Renal cortical epithelial cell (primary cell): ENCODE measurements at regions not wholly inside any gene's neighbourhood (a gene's known extent, or its start where the extent isn't known, plus 50 kb on each side); places are given as distances from the start of the nearest gene placed in this dataset.
"Not testable (repeated sequence)": the region's sequence is repeated elsewhere in the genome, so short reads cannot be mapped to it uniquely, and the experiment has no call there.

Source experiments
- DNase-seq: peaks from one replicate; pipeline ENCODE4 v3.0.0-alpha.2; 2011; ENCODE audit warnings: low read depth

DNA sequence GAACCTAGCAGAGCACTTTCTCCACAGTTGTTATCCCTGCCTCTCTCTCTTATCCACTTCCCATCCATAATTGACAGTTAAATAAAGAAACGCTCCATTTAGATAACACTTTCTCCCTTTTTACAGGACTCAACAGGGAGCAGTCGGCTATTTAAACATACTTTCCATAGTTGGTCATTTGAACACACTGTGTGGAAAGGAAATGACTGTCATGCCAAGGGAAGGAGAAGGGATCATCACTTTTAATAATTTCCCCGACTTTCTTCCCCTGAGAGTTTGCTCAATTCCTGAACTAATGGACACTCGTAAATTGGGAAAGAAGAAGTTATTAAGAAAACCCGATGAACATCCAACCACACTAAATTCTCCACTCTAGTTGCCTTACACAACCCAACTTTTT is 400.8 kb upstream of the PTGER4 start:
- DNase-seq: no peak

DNA sequence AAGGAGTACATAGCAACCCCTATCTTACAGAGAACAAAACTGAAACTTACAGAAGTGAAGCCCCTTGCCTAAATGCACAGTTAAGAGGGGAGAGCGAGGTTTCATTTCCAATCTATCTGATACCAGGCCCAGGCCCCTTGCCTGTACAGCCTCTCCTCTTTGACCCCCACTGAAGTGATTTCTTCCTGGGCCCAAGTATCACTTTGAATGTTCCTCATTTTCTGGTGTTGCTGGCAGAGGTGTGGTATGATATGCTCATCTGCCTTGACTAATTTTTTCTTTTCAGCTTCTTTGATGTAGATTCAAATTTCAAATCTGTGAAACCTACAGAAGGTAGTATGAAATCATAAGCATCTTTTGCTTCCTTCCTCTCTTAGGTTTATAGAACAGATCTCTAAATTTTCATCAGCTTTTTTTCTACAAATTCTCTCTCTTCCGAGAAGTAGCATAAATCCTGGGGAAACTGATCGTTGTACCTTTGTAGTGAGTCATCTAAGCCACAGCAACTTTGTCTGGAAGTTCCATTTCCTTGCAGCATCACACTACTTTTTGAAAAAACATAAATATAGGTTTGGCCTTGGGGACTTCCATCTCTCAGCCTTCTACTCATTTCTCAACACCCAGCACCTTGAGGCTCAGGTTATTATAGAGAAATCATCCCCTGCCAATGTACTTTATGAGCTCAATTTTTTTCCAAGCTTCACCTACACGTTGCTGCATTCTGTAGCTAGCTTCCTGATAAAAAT is 402.4 kb upstream of the PTGER4 start:
- no peak for DNase-seq

DNA sequence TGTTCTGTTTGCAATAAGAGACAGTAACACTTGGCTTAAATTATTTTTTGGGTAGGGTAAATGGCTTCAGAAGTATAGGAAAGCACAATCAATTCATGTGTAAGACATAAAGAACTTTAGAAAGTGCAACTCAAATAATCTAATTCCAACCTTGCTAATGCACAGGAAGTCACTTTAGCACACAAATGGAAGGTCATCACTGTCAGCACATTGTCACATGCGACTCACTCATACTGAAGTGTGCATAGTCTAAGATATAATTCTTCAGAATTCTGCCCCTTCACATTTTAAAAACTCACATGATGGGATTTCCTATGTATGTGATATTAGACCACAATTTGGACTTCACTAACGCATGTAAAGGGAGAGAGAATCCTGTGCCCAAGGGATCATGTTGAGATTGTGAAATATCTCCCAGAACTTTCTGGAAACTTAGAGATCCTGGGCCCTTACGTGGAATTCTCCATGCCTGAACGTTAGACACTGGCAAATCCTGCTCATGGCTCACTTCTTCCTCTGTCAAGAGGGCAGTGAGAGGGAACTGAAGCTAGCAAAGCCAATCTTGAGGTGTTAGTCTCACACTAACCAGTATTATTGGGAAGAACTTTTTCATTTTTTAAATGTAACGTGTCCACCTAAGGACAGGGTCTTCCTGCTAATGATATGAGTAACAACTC is 403.2 kb upstream of the PTGER4 start:
- DNase-seq: no peak

DNA sequence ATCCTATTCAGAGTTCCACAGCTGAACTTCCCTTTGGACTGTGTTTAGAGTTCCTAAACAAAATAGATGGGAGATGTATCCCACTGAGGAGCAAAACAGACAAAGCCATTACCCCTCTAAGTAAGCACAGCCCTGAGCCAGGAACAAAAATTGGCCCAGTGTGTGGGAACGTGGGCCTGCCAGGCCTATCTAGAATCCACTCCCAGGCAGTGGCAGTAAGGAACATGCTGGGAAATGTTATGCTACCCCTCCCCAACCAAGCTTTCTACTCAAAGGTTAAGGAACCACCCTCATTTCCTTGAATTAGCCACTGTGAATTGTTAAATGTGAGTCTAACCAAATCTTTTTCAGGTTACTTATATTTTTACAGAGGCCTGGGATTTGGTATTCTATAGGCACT is 405.1 kb upstream of the PTGER4 start:
- no peak for DNase-seq

DNA sequence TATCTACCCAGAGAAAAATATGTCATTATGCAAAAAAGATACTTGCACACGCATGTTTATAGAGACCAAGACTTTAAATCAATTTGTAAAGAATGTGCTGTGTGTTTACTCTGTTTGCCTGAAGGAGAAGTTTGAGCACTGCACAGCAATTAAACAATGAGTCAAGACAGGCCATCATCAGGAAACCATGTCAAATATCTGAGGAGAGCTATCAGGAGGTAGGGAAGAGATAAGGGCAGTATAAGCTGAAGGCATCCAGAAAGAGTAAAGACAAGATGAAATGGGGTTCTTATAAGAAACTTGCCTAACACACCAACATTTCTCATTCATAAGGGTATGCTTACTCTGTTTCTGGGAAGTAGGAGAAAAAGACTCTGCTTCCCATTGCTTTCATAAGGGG is 405.8 kb upstream of the PTGER4 start:
- DNase-seq: no peak

DNA sequence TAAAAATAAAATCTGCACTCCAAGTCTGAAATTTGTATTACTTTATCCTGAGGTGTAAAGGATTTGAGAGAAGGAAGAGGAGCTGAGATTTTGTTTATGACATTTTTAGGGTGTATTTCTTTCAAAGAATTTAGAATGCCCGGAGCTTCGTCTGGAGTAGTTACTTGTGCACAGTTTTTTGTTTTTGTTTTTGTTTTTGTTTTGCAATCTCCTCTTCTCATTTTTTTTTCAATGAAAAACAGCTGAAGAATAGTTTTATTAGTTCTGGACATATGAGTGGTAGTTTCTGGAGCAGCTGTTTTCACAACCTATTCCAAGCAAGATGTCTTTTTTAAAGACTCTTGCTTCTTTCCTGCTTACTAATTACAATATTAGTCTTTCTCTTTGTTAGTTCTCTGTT is 408.2 kb upstream of the PTGER4 start:
- DNase-seq: no peak

DNA sequence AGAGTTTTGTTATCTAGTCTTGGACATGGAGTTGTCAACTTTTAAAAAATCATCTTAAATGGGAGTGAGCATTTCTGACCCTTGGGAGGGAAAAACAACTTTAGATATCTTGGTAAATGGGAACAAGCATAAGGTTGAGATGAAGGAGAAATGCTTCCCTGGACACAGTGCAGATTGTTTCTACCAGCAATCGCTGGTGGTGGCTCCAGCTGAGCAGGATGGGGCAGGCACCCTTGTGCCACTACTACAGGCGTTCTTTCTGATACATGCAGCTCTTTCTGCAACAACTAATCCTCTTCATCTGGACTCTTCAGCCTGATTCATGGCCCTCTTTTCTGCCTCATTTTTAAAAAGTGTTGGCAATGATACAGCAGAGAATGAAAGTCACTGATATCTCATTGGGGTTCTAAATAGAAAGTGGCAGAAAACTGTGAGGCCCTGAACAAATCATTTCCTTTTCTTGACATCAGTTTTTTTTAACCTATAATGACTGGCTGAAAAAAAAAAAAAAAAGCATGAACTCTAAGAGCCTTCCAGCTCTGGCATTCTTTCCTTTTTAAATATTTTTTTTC is 409.4 kb upstream of the PTGER4 start:
- no peak for DNase-seq

DNA sequence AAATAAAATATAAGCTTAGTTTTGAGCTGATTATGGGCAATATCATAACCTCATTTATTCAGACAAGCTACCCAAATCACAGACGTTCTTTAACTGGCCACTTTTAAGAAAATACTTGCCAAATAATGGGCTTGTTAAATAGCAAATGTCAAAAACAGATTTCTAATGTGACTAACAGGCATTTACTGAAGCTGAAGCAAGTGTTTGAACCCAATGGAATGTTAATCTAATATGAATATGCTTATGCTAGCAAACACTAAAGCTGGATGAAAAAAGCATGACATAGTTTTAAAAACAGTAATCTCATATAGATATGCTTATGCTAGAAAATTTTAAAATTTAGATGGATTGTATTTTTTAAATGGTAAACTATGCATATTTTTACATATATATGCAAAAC is 411.6 kb upstream of the PTGER4 start:
- DNase-seq: no peak

DNA sequence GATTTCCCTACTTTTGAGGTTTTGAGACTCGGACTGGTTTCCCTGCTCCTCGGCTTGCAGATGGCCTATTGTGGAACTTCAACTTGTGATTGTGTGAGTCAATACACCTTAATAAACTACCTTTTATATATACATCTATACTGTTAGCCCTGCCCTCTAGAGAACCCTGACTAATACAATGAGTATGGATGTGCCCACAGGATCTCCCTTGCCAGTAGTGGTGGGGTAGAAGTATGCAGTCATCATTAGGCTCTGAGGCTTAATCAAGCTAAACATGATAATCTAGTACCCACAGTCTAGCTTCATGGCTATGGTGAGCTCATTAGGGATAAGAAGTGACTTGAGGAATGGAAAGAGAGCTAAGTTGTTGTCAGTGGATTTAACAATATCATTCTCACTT is 412.8 kb upstream of the PTGER4 start:
- no peak for DNase-seq

DNA sequence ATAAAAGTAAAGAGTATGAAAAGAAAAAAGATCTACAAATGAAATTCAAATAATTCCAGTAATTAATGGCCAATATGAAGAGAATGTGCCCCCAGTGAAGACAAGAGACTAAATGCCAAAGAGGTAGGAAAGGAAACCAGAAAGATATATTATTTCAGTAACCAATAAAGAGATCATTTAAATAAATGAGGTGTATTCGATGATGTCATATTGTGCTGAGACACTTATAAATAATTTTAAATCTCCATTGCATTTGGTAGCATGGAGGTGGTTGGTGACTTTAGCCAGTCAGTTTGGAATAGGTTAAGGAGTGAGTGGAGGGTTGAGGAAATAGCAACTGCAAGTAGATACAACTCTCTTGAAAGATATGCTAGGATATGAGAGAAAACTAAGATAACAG is 417.7 kb upstream of the PTGER4 start:
- no peak for DNase-seq

DNA sequence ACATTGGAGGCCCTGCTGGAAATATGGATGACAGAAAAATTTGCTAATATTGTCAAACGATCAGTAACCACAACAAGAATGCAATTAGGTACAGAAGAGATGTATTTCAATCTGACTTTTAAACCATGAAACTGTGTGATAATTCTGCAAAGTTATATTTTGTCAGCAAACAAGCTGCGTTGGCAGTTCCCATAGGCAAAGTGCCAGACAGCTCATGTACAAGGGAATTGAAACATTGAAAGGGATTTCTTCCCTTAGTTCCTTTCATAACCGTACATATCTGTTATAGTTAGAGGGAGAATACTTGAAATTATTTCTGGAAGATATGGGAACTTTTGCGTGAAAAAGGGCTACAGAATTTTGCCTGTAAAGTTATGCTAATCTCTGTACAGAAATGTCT is 419.4 kb upstream of the PTGER4 start:
- DNase-seq: no peak

DNA sequence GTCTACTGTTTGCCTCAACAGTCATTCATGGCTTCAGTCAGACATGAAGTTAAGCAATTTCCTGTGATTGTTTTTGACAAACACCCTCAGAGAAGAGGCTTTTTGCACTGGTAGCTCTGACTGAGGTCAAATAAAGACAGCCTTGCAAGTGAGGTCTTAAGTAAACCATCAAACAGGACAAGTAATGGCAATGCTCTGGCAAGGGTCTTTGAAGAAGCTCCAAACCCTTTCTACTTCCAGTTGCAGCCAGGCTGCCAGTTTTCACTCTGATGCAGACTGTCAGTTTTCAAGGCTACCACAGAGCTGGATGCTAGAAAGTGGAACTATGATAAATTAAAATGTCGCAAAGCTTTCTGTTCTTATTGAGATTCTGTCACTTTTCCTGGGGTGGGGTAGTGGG is 421.5 kb upstream of the PTGER4 start:
- peak; percentile 4 for DNase-seq

DNA sequence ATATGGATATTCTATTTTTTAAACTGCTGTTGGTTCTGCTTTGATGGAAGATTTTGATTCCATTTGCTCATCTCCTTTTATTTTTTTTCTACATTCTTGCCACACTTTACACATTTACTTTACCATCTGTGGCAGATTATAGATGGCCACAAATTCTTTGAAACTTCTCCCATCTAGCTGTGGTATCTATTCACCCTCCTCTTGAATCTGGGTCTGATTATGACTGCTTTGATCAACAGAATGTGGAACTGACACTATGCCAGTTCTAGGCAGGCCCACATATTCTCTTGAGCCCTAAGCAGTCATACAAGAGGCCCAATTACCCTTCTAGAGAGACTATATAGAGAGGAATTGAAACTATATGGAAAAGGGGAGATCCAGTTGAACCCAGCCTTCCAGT is 439.0 kb upstream of the PTGER4 start:
- DNase-seq: no peak

DNA sequence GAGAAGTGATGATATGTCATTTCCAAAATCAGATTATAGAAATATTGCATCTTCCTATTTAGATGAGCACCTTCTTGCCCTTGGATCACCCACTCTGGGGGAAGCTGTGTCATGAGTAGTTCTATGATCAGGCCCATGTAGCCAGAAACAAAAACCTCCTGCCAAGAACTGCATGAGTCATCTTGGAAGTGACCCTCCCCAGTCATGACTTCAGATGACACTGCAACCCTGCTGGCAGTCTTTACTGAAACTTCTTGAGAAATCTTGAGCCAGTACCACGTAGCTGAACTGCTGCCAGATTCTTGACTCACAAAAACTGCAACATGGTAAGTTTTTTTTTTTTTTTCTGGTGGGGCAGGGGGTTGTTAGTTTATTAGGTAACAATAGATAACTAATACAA is 439.6 kb upstream of the PTGER4 start:
- peak; percentile 22 for DNase-seq

DNA sequence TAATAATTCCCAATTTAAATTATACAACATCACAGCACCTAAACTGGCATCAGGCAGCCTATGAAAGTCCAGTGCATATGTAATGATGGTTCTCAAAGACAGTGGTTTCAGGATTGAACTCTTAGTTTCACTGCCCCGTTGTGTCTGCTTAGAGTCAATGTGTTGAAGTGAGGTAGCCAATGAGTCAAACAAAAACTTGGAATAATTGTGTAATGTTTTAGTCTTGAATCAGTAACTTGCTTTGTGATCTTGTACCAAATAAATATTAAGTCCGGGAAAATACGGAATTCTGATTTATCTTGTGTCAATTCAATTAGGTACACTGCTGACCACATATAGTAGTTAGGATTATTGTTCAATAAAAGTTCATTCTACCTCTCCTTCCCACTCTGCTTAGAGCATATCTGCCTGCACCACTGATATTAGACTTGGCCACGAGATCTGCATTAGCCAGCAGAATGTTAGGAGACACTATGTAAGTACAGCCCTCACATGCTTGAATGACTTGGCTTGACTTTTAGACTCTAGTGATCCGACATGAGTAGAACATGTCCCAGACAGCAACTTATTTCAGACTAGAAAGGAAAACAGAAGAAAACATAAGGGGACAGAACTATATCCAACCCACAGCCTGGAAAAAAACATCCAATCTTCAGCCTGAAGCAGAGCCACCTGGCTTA is 441.5 kb upstream of the PTGER4 start:
- peak; percentile 28 for DNase-seq

DNA sequence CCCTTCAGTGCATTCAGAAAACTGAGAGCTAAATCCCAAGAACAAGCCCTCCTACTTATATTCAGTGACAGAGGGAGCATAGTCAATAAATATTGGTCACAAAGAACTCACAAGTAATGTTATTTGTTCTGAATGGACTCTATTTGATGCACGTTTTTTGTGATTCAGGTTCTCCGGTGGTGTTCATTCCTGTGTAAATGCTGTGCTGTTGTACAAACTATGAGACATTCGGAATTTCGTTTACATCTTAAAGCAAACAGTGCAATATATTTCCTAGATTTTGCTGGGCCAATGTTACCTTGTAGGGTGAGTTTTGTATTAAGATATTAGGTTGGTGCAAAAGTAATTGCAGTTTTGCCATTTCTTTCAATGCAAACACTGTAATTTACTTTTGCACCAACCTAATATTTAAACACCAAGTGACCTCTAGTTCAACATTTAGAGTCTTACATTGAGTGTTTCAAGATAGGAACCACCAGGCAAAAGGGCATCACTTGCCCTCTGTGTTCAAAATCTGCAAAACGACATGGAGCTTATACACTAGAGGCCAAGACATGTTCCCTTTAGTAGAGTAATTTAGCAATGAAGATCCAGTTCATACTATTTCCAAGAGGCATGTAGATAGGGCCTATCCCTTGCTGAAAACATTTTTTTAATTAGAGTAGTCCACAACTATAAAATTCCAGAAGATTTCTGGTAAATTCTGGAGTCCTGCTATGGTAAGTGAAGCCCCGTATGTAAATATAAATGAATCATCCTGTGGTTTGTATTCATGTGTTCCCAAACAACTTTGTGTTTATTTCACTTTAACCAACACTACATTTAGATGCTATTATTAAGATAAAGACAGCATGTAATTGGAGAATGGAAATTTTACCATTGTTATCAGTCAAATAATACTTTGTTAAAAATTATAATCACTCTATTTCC is 444.0 kb upstream of the PTGER4 start:
- no peak for DNase-seq

DNA sequence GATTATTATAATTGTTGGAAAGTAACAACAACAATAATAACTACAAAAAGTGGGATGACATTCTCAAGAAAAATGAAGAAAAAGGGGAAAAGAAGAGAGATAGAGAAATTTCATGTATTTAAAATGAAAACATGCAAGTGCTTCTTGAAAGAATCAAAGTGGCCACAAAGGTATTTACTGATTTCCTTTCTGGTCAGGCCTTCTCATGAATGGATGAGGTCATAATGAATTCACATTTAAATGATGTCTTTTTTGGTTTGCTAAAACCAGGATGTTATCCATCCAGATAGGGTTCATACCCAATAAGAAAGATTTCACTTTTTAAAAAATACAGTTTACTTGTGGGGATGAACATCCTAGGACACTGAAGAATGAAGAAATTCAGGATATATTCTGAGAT is 446.4 kb upstream of the PTGER4 start:
- no peak for DNase-seq

DNA sequence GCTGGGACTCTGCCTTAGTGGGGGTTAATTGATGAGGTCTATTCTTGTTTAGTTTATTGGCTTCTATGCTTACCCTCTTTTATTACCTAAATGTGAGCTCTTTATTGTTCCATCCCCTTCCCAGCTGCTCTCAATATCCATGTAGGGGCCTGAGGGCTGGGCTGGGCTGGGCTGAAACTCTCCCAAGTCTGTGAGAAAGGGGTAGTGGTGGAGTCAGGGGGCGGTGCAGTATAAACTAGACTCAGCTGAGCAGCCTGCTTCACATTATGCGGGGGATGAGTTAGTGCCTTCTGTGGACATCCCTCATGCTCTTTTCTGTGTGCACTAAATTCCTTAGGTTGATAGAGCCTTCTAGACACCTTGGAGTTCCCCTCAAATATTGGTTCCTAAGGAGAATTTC is 451.8 kb upstream of the PTGER4 start:
- no peak for DNase-seq

DNA sequence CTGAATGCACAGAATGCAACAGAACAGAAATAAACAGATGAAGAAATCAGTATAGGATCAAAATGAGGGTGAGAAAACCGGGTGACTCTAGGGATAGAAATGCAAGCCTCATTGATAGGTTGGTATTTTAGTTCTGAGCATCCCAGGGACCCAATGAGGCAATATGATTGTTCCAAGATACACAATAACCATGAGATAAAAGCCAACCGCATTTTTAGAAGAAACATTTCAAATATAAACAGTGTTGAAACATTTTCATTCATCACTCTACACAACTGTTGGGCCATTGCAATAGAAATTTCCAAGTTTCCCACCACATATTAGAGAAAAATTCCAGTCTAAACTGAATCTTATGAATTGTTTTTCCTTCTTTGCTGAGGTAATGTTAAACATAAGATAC is 452.3 kb upstream of the PTGER4 start:
- DNase-seq: no peak

DNA sequence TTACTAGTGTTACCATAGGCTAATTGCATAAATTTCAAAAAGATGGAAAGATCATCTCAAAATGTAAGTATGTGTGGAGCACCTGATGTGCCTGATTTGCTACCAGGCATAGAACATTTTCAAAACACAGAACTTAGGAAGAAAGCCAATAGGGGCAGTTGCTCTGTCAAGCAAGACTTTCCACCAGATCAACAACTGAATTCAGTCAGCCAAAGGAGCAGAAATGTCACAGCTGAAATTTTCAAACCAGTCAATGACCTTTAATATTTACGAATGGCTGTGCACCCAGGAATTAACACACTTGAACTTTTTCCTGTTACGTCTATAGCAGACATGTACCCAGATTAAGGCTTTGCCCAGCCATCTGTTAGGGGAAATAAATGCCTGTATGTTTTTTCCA is 452.8 kb upstream of the PTGER4 start:
- peak; percentile 19 for DNase-seq

DNA sequence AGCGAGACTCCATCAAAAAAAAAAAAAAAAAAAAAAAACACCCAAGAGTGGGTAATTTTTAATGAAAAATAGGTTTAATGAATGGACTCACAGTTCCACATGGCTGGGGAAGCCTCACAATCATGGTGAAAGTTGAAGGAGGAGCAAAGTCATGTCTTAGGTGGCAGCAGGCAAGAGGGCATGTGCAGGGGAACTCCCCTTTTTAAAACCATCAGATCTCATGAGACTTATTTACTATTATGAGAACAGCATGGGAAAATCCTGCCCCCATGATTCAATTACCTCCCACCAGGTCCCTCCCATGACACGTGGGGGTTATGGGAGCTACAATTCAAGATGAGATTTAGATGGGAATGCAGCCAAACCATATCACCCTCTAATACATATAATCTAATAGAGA is 454.6 kb upstream of the PTGER4 start:
- DNase-seq: not testable (repeated sequence)

DNA sequence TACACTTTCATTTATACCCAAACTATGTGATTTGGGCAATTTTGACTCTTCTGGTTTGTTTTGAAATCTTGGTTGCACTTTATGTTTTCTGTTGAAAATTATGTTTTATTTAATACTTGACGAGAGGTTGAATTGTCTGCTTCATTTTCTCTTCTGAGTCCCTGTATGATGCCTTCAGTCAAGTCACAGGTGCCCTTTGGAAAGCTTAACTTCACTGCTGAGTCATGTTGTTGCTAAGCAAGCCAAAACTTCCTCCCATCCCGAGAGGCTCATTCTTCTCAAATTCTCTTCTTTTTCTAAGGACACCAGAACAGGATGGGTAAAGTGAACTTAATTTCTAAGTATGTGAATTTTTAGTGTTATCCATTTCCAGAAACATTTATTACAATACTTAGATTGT is 455.3 kb upstream of the PTGER4 start:
- peak; percentile 28 for DNase-seq
